ENCODE measurements at regions not wholly inside any gene's neighbourhood (a gene's known extent, or its start where the extent isn't known, plus 50 kb on each side); places are given as distances from the start of the nearest gene placed in this dataset.

DNA sequence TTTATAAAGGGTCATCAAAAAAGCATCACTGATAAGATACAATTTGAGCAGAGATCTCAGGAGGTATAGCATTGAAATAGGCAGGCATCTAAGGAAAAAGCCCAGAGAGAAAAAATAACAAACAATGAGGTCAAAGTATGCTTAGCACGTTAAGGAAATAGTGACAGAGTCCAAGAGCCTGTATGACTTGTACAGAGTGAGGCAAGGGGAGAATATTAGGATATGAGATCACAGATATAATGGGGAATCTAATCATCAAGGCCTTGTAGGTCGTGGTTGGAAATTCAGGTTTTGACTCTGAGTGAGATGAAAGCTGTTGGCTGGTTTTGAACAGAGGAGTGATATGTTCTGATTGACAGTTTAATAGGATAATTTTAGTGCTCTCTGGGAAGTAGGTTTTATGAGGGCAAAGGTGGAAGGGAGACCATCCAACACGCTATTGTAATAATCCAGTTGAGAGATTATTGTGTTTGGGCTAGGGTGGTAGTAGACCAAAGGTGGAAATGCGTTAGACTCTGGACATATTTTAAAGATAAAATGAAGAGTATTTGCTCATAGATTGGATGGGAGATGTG, 644.6 kb upstream of the TMPRSS15 start:
- no TSS peak for BruUV-seq (replicated peaks)
- TF ChIP-seq PTRF (tag; IDR thresholded peaks at IDR 0.05) (no peak), POLR2B (IDR thresholded peaks at IDR 0.05; ENCODE audit: low read depth, partially characterized antibody) (no peak), ZNF695 (CRISPR knock-in tag; IDR thresholded peaks at IDR 0.05) (no peak), ZNF239 (CRISPR knock-in tag; IDR thresholded peaks at IDR 0.05) (no peak), RB1 (IDR thresholded peaks at IDR 0.05; ENCODE audit: low read depth) (no peak), NBN (IDR thresholded peaks at IDR 0.05; ENCODE audit: low read depth) (no peak), SMAD2 (IDR thresholded peaks at IDR 0.05; ENCODE audit: low read depth, low read length) (no peak), KLF6 (CRISPR knock-in tag; IDR thresholded peaks at IDR 0.05; ENCODE audit: borderline replicate concordance) (no peak), ZFX (CRISPR knock-in tag; IDR thresholded peaks at IDR 0.05) (no peak)
- TF ChIP-seq, protein P1, sequence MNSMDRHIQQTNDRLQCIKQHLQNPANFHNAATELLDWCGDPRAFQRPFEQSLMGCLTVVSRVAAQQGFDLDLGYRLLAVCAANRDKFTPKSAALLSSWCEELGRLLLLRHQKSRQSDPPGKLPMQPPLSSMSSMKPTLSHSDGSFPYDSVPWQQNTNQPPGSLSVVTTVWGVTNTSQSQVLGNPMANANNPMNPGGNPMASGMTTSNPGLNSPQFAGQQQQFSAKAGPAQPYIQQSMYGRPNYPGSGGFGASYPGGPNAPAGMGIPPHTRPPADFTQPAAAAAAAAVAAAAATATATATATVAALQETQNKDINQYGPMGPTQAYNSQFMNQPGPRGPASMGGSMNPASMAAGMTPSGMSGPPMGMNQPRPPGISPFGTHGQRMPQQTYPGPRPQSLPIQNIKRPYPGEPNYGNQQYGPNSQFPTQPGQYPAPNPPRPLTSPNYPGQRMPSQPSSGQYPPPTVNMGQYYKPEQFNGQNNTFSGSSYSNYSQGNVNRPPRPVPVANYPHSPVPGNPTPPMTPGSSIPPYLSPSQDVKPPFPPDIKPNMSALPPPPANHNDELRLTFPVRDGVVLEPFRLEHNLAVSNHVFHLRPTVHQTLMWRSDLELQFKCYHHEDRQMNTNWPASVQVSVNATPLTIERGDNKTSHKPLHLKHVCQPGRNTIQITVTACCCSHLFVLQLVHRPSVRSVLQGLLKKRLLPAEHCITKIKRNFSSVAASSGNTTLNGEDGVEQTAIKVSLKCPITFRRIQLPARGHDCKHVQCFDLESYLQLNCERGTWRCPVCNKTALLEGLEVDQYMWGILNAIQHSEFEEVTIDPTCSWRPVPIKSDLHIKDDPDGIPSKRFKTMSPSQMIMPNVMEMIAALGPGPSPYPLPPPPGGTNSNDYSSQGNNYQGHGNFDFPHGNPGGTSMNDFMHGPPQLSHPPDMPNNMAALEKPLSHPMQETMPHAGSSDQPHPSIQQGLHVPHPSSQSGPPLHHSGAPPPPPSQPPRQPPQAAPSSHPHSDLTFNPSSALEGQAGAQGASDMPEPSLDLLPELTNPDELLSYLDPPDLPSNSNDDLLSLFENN (IDR thresholded peaks at IDR 0.05; ENCODE audit: low read depth in 2 of 2, low read length in 2 of 2): no peak
- TF ChIP-seq, protein P2, sequence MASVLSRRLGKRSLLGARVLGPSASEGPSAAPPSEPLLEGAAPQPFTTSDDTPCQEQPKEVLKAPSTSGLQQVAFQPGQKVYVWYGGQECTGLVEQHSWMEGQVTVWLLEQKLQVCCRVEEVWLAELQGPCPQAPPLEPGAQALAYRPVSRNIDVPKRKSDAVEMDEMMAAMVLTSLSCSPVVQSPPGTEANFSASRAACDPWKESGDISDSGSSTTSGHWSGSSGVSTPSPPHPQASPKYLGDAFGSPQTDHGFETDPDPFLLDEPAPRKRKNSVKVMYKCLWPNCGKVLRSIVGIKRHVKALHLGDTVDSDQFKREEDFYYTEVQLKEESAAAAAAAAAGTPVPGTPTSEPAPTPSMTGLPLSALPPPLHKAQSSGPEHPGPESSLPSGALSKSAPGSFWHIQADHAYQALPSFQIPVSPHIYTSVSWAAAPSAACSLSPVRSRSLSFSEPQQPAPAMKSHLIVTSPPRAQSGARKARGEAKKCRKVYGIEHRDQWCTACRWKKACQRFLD (CRISPR knock-in tag; IDR thresholded peaks at IDR 0.05): no peak
- TF ChIP-seq, protein P3, sequence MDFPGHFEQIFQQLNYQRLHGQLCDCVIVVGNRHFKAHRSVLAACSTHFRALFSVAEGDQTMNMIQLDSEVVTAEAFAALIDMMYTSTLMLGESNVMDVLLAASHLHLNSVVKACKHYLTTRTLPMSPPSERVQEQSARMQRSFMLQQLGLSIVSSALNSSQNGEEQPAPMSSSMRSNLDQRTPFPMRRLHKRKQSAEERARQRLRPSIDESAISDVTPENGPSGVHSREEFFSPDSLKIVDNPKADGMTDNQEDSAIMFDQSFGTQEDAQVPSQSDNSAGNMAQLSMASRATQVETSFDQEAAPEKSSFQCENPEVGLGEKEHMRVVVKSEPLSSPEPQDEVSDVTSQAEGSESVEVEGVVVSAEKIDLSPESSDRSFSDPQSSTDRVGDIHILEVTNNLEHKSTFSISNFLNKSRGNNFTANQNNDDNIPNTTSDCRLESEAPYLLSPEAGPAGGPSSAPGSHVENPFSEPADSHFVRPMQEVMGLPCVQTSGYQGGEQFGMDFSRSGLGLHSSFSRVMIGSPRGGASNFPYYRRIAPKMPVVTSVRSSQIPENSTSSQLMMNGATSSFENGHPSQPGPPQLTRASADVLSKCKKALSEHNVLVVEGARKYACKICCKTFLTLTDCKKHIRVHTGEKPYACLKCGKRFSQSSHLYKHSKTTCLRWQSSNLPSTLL (IDR thresholded peaks at IDR 0.05): no peak
- TF ChIP-seq, protein P4, sequence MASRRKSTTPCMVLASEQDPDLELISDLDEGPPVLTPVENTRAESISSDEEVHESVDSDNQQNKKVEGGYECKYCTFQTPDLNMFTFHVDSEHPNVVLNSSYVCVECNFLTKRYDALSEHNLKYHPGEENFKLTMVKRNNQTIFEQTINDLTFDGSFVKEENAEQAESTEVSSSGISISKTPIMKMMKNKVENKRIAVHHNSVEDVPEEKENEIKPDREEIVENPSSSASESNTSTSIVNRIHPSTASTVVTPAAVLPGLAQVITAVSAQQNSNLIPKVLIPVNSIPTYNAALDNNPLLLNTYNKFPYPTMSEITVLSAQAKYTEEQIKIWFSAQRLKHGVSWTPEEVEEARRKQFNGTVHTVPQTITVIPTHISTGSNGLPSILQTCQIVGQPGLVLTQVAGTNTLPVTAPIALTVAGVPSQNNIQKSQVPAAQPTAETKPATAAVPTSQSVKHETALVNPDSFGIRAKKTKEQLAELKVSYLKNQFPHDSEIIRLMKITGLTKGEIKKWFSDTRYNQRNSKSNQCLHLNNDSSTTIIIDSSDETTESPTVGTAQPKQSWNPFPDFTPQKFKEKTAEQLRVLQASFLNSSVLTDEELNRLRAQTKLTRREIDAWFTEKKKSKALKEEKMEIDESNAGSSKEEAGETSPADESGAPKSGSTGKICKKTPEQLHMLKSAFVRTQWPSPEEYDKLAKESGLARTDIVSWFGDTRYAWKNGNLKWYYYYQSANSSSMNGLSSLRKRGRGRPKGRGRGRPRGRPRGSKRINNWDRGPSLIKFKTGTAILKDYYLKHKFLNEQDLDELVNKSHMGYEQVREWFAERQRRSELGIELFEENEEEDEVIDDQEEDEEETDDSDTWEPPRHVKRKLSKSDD (conservative IDR thresholded peaks at IDR 0.05; ENCODE audit: low read length): no peak
- no peak for DNase-seq (ENCODE audit: extremely low read depth in 1 of 4, low spot score in 3 of 4)

More for the DNA sequence above, 644.6 kb upstream of the TMPRSS15 start:
- in situ Hi-C loops (cut with MboI) (no loop called here), intact Hi-C loops (cut with micrococcal nuclease) (no loop called here)
- H3K4me2 ChIP-seq (ENCODE audit: insufficient read depth, low read length): no peak overlapping the region
- H3K9me3 ChIP-seq (replicated peaks; ENCODE audit: control insufficient read depth, insufficient read depth, low read depth, low read length): no peaks in the 10 kb centered on the region
- no peak for ATAC-seq
- CTCF ChIA-PET (ENCODE audit: low intra/inter-chr PET ratio): no interaction called here
- no peaks in the 10 kb centered on the region for H3K36me3 ChIP-seq (ENCODE audit: control insufficient read depth, insufficient read depth, low read length)
- no peak overlapping the region for H3K9ac ChIP-seq (ENCODE audit: insufficient read depth in 1 of 2, low read depth in 2 of 2, low read length in 2 of 2)
- H3K4me3 ChIP-seq: no peak overlapping the region
- no peaks in the 10 kb centered on the region for H3K9me1 ChIP-seq (ENCODE audit: control insufficient read depth, insufficient read depth, low read length)
- no peak overlapping the region for H3K27ac ChIP-seq (ENCODE audit: extremely low read depth, low read depth, low read length)
- no peaks in the 10 kb centered on the region for H3K27me3 ChIP-seq (ENCODE audit: control insufficient read depth in 2 of 2, insufficient read depth in 2 of 2, low read length in 2 of 2)
- H2AFZ ChIP-seq (ENCODE audit: low read depth, low read length): no peak overlapping the region
- H3K4me1 ChIP-seq (replicated peaks in 1 of 2; ENCODE audit: control insufficient read depth in 2 of 2, insufficient read depth in 2 of 2, low read length in 2 of 2): no peaks in the 10 kb centered on the region
- POLR2A ChIA-PET: no interaction called here
- H4K20me1 ChIP-seq (replicated peaks; ENCODE audit: control insufficient read depth, insufficient read depth, low read length): no peaks in the 10 kb centered on the region
- no peaks in the 10 kb centered on the region for H3K79me2 ChIP-seq (ENCODE audit: control insufficient read depth, insufficient read depth, low read length)
- WGBS (ENCODE audit: insufficient coverage, low coverage, missing lambda C conversion rate): 0% methylated on average over 4 of the region's 4 CpGs
- FAIRE-seq: no peak

Data from K562 (cell line).